Endothelial cell of umbilical vein (primary cell): ENCODE measurements at regions not wholly inside any gene's neighbourhood (a gene's known extent, or its start where the extent isn't known, plus 50 kb on each side); places are given as distances from the start of the nearest gene placed in this dataset.

Experiments used
- BruUV-seq: library from RNA; stranded (reverse); fragments of 400-500 nt; replicated peaks from 2 replicates; lab custom pipeline; 2021; lab: Mats Ljungman, UMichigan
- CTCF ChIA-PET: fragments of 300-600, 350-600 bp; sonication (Branson Sonifier 250); formaldehyde crosslinking; loops from one replicate; lab custom pipeline; 2021; ENCODE audit warnings: antibody characterized with exemption, inconsistent platforms; lab: Charles Lee
- POLR2A ChIA-PET: fragments of 300-600, 350-600 bp; sonication (Branson Sonifier 250); formaldehyde crosslinking; loops from one replicate; lab custom pipeline; 2021; ENCODE audit warnings: antibody characterized with exemption, inconsistent platforms; lab: Charles Lee
- DNase-seq: peaks from one replicate; pipeline ENCODE4 v3.0.0-alpha.2; 2011; ENCODE audit warnings: low read depth, low spot score
- FAIRE-seq: peaks from 2 replicates; lab custom pipeline; 2011; peaks lifted over from hg19 to GRCh38; lab: Jason Lieb, UNC
- H2AFZ ChIP-seq: 2 replicates; pipeline ENCODE4 v1.6.0; 2012; ENCODE audit warnings: low read depth, low read length, control low read depth, inconsistent platforms
- H3K27ac ChIP-seq: 2 replicates; pipeline ENCODE4 v1.5.1; 2011; ENCODE audit warnings: low read depth, mild to moderate bottlenecking, control low read depth, low read length, moderate library complexity; ENCODE audit not compliant: insufficient read depth
- H3K27me3 ChIP-seq, 2 experiments: 2 replicates each; pipeline versions ENCODE4 v1.6.0 to v1.6.1; 2011; ENCODE audit warnings: low read length in 2 of 2, mixed read lengths in 1 of 2; ENCODE audit not compliant: control insufficient read depth in 2 of 2, insufficient read depth in 2 of 2
- H3K36me3 ChIP-seq, 2 experiments: 2 replicates in 1 of 2; 3 replicates in 1 of 2; pipeline ENCODE4 v1.5.1; 2011; ENCODE audit warnings: low read length in 2 of 2, mild to moderate bottlenecking in 1 of 2, moderate library complexity in 1 of 2; ENCODE audit not compliant: control insufficient read depth in 2 of 2, insufficient read depth in 2 of 2; ENCODE audit errors: extremely low read depth in 1 of 2
- H3K4me1 ChIP-seq: 3 replicates; pipeline ENCODE4 v1.5.1; 2011; ENCODE audit warnings: mild to moderate bottlenecking, low read length; ENCODE audit not compliant: control insufficient read depth, insufficient read depth; ENCODE audit errors: extremely low read depth
- H3K4me2 ChIP-seq: 2 replicates; pipeline ENCODE4 v1.6.1; 2011; ENCODE audit warnings: low read length, control low read depth, mixed read lengths; ENCODE audit not compliant: insufficient read depth
- H3K4me3 ChIP-seq, 3 experiments: fragments of 200-600 bp in 1 of 3; sonication (generic), shearing (Covaris generic) in 1 of 3; replicated peaks in 1 of 3; 2 replicates each; pipeline ENCODE4 v1.5.1; 2011 to 2016; ENCODE audit warnings: control low read depth in 3 of 3, low read length in 3 of 3, mild to moderate bottlenecking in 2 of 3, inconsistent platforms in 1 of 3, low read depth in 1 of 3, moderate library complexity in 1 of 3; ENCODE audit not compliant: insufficient read depth in 1 of 3
- H3K79me2 ChIP-seq: 2 replicates; pipeline ENCODE4 v1.6.0; 2012; ENCODE audit warnings: low read length, inconsistent platforms; ENCODE audit not compliant: control insufficient read depth, insufficient read depth
- H3K9ac ChIP-seq: replicated peaks from 2 replicates; pipeline ENCODE3; 2011; ENCODE audit warnings: low read length, control low read depth; ENCODE audit not compliant: insufficient read depth; ENCODE audit errors: extremely low read depth
- H3K9me1 ChIP-seq: replicated peaks from 3 replicates; pipeline ENCODE4 v1.6.0; 2011; ENCODE audit warnings: mild to moderate bottlenecking, low read length; ENCODE audit not compliant: control insufficient read depth, insufficient read depth; ENCODE audit errors: extremely low read depth
- H3K9me3 ChIP-seq: replicated peaks from 2 replicates; pipeline ENCODE4 v1.5.1; 2012; ENCODE audit warnings: low read length, inconsistent platforms; ENCODE audit not compliant: control insufficient read depth, insufficient read depth
- H4K20me1 ChIP-seq: replicated peaks from 2 replicates; pipeline ENCODE3; 2011; ENCODE audit warnings: mild to moderate bottlenecking, low read length; ENCODE audit not compliant: control insufficient read depth, insufficient read depth; ENCODE audit errors: extremely low read depth
- EZH2 ChIP-seq: IDR thresholded peaks from 2 replicates; pipeline ENCODE4 v1.6.1; 2012; ENCODE audit warnings: borderline replicate concordance, low read depth, mild to moderate bottlenecking, moderate library complexity, low read length, inconsistent platforms; ENCODE audit not compliant: severe bottlenecking
- FOS ChIP-seq: IDR thresholded peaks from 2 replicates; pipeline ENCODE4 v1.6.1; 2011; ENCODE audit warnings: mild to moderate bottlenecking, low read length, moderate library complexity, borderline replicate concordance; ENCODE audit not compliant: insufficient read depth
- GATA2 ChIP-seq: IDR thresholded peaks from 2 replicates; pipeline ENCODE4 v1.7.0; 2011; ENCODE audit warnings: low read depth, mild to moderate bottlenecking, moderate library complexity, mixed read lengths, low read length; ENCODE audit not compliant: insufficient read length, insufficient read depth
- JUN ChIP-seq: IDR thresholded peaks from 2 replicates; pipeline ENCODE4 v1.6.1; 2011; ENCODE audit warnings: borderline replicate concordance, low read depth; ENCODE audit not compliant: insufficient read length, insufficient read depth
- MYC ChIP-seq: IDR thresholded peaks from one replicate; pipeline ENCODE4 v1.6.1; 2011; ENCODE audit warnings: mild to moderate bottlenecking, low read depth, low read length
- POLR2A ChIP-seq: IDR thresholded peaks from 2 replicates; pipeline ENCODE4 v1.6.1; 2012; ENCODE audit warnings: low read depth, mild to moderate bottlenecking, control low read depth, low read length
- POLR2AphosphoS5 ChIP-seq: IDR thresholded peaks from 2 replicates; pipeline ENCODE4 v1.6.1; 2012; ENCODE audit warnings: low read depth, mild to moderate bottlenecking, control low read depth, low read length, moderate library complexity; ENCODE audit not compliant: insufficient read depth
- dilution Hi-C: fragments of 300-500 bp; cut with MboI; formaldehyde crosslinking; loops from one replicate; pipeline ENCODE4 v1.15.0; 2019; ENCODE audit warnings: low sequenced_read_pairs; ENCODE audit not compliant: extremely low pct_ligation_motif_present
- intact Hi-C: fragments of 100-400 bp; cut with micrococcal nuclease; formaldehyde crosslinking; loops from one replicate; pipeline ENCODE4 v1.10.0; 2022
- TF ChIP-seq, protein P1 (sequence below): IDR thresholded peaks from 2 replicates; pipeline ENCODE4 v1.6.1; 2011; ENCODE audit not compliant: insufficient read depth, insufficient read length
- TF ChIP-seq, protein P2 (sequence below), 2 donors: IDR thresholded peaks; 1 replicate in 1 of 2; 2 replicates in 1 of 2; pipeline ENCODE4 v1.5.1; 2011; ENCODE audit warnings: low read length in 2 of 2, mild to moderate bottlenecking in 2 of 2, moderate library complexity in 2 of 2, control low read depth in 1 of 2, inconsistent platforms in 1 of 2, low read depth in 1 of 2; ENCODE audit not compliant: insufficient read depth in 1 of 2; ENCODE audit errors: extremely low read depth in 1 of 2

DNA sequence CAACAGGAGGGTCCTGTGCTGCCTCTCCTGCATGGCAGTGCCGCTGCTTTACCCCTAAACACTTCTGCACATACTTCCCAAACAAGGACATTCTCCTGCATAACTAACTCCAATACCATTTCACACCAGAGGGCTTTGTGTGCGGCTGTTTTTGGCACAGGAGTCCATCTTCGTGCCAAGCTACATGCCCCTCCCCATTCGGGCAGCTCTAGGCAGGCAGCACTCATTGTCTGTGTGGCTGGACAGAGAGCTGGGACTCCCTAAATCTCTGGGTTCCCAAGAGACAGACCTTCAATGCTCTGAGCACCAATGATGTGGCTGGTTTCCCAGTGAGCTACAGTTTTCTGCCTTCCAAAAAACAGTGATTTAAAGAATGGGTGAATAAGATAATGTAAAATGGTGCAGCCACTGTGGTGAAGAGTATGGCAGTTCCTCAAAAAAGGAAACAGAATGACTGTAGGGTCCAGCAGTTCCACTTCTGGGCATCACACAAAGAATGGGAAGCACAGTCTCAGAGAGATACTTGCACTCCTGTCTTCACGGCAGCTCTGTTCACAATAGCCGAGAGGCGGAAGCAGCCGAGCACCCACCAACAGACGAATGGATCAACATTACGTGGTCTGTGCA, 80.3 kb upstream of the DUSP22 start:
- FAIRE-seq, result no peak
- ChIA-PET POLR2A (no interaction called here), CTCF (no interaction called here)

More for the DNA sequence above, 80.3 kb upstream of the DUSP22 start:
- dilution Hi-C loops (no loop called here), intact Hi-C loops (no loop called here)
- Histone ChIP-seq H3K27ac (no peak overlapping the region), H4K20me1 (no peaks in the 10 kb centered on the region), H3K9me1 (no peaks in the 10 kb centered on the region), H3K36me3 (no peaks in the 10 kb centered on the region), H3K79me2 (no peaks in the 10 kb centered on the region), H3K4me3 (no peak overlapping the region), H3K27me3 (no peaks in the 10 kb centered on the region), H2AFZ (no peak overlapping the region), H3K9me3 (no peaks in the 10 kb centered on the region), H3K4me2 (no peak overlapping the region), H3K4me1 (no peaks in the 10 kb centered on the region), H3K9ac (no peak overlapping the region)
- DNase-seq, result no peak
- no peak for TF ChIP-seq POLR2AphosphoS5
- TF ChIP-seq, protein P1, sequence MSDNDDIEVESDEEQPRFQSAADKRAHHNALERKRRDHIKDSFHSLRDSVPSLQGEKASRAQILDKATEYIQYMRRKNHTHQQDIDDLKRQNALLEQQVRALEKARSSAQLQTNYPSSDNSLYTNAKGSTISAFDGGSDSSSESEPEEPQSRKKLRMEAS, result no peak
- TF ChIP-seq EZH2, result no peak
- no peak for TF ChIP-seq POLR2A
- TF ChIP-seq MYC, result no peak
- no peak for TF ChIP-seq FOS
- no peak for TF ChIP-seq JUN
- TF ChIP-seq, protein P2, sequence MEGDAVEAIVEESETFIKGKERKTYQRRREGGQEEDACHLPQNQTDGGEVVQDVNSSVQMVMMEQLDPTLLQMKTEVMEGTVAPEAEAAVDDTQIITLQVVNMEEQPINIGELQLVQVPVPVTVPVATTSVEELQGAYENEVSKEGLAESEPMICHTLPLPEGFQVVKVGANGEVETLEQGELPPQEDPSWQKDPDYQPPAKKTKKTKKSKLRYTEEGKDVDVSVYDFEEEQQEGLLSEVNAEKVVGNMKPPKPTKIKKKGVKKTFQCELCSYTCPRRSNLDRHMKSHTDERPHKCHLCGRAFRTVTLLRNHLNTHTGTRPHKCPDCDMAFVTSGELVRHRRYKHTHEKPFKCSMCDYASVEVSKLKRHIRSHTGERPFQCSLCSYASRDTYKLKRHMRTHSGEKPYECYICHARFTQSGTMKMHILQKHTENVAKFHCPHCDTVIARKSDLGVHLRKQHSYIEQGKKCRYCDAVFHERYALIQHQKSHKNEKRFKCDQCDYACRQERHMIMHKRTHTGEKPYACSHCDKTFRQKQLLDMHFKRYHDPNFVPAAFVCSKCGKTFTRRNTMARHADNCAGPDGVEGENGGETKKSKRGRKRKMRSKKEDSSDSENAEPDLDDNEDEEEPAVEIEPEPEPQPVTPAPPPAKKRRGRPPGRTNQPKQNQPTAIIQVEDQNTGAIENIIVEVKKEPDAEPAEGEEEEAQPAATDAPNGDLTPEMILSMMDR (IDR thresholded peaks at IDR 0.05; ENCODE audit: extremely low read depth in 1 of 2, insufficient read depth in 1 of 2, low read depth in 1 of 2, low read length in 2 of 2), result no peak
- no peak for TF ChIP-seq GATA2
- BruUV-seq, result no TSS peak
